ENCODE measurements at regions not wholly inside any gene's neighbourhood (a gene's known extent, or its start where the extent isn't known, plus 50 kb on each side); places are given as distances from the start of the nearest gene placed in this dataset.

GRCh38 chr10:58054881-58055280 is 212.8 kb downstream of the IPMK start:
- no peaks in the 10 kb centered on the region for H3K9me3 Mint-ChIP-seq (ENCODE audit: insufficient read depth)

GRCh38 chr10:58052772-58053171 is 214.9 kb downstream of the IPMK start:
- Histone ChIP-seq H3K27me3 (replicated peaks in 1 of 4; ENCODE audit: control extremely low read depth in 1 of 4, control insufficient read depth in 3 of 4, insufficient read depth in 4 of 4, low read length in 3 of 4) (no peaks in the 10 kb centered on the region), H3K4me3 (ENCODE audit: control extremely low read depth in 1 of 5, extremely low read depth in 1 of 5, insufficient read depth in 1 of 5, low read depth in 2 of 5, low read length in 4 of 5) (no peak overlapping the region), H2AFZ (ENCODE audit: insufficient read depth, low read depth, low read length, poor library complexity, severe bottlenecking) (no peak overlapping the region), H3K27ac (ENCODE audit: low read length in 2 of 2) (no peak overlapping the region), H3K36me3 (replicated peaks in 1 of 2; ENCODE audit: control extremely low read depth in 1 of 2, control insufficient read depth in 1 of 2, extremely low read depth in 1 of 2, insufficient read depth in 2 of 2, low read length in 1 of 2) (no peaks in the 10 kb centered on the region), H3K9me3 (ENCODE audit: control extremely low read depth in 1 of 3, control insufficient read depth in 2 of 3, insufficient read depth in 1 of 3, low read length in 2 of 3) (no peaks in the 10 kb centered on the region), H3K4me2 (replicated peaks; ENCODE audit: low read depth, low read length, poor library complexity, severe bottlenecking) (no peak overlapping the region), H4K20me1 (ENCODE audit: control insufficient read depth, insufficient read depth, low read length, poor library complexity, severe bottlenecking) (no peaks in the 10 kb centered on the region), H3K79me2 (ENCODE audit: control insufficient read depth, insufficient read depth, low read length) (no peaks in the 10 kb centered on the region), H3K4me1 (ENCODE audit: control insufficient read depth in 2 of 2, insufficient read depth in 2 of 2, low read length in 2 of 2) (no peaks in the 10 kb centered on the region), H3K9ac (ENCODE audit: low read length) (no peak overlapping the region)
- H3K4me1 Mint-ChIP-seq = no peaks in the 10 kb centered on the region
- CTCF ChIA-PET = interaction anchor here (0.6 to 1.9 kb wide), 2 partner anchors 12 to 100 kb away, joined by 3 read pairs; no protein-coding TSS in a partner anchor
- H3K27ac Mint-ChIP-seq = no peak overlapping the region
- DNase-seq = no peak
- POLR2A ChIA-PET = no interaction called here
- no peak for TF ChIP-seq EZH2 (IDR thresholded peaks at IDR 0.05; ENCODE audit: borderline replicate concordance, insufficient read depth, low read depth, low read length, poor library complexity, severe bottlenecking)
- TF ChIP-seq CTCF (IDR thresholded peaks at IDR 0.05) = no peak
- WGBS (ENCODE audit: insufficient coverage) = no CpG with 5 or more reads among the region's 1 CpG
- no peaks in the 10 kb centered on the region for H3K27me3 Mint-ChIP-seq
- intact Hi-C loops (cut with micrococcal nuclease) = no loop called here
- ATAC-seq (ENCODE audit: low read depth) = no peak
- H3K9me3 Mint-ChIP-seq (ENCODE audit: insufficient read depth) = no peaks in the 10 kb centered on the region
- H3K4me3 Mint-ChIP-seq = no peak overlapping the region

More at GRCh38 chr10:58054881-58055280, 212.8 kb downstream of the IPMK start:
- ChIA-PET CTCF (no interaction called here), POLR2A (no interaction called here)
- Mint-ChIP-seq H3K27ac (no peak overlapping the region), H3K4me3 (no peak overlapping the region), H3K4me1 (no peaks in the 10 kb centered on the region), H3K27me3 (no peaks in the 10 kb centered on the region)
- Histone ChIP-seq H4K20me1 (ENCODE audit: control insufficient read depth, insufficient read depth, low read length, poor library complexity, severe bottlenecking) (no peaks in the 10 kb centered on the region), H3K79me2 (ENCODE audit: control insufficient read depth, insufficient read depth, low read length) (no peaks in the 10 kb centered on the region), H2AFZ (ENCODE audit: insufficient read depth, low read depth, low read length, poor library complexity, severe bottlenecking) (no peak overlapping the region), H3K27ac (ENCODE audit: low read length in 2 of 2) (no peak overlapping the region), H3K4me3 (ENCODE audit: control extremely low read depth in 1 of 5, extremely low read depth in 1 of 5, insufficient read depth in 1 of 5, low read depth in 2 of 5, low read length in 4 of 5) (no peak overlapping the region), H3K9me3 (ENCODE audit: control extremely low read depth in 1 of 3, control insufficient read depth in 2 of 3, insufficient read depth in 1 of 3, low read length in 2 of 3) (no peaks in the 10 kb centered on the region), H3K9ac (ENCODE audit: low read length) (no peak overlapping the region), H3K4me1 (ENCODE audit: control insufficient read depth in 2 of 2, insufficient read depth in 2 of 2, low read length in 2 of 2) (no peaks in the 10 kb centered on the region), H3K27me3 (replicated peaks in 1 of 4; ENCODE audit: control extremely low read depth in 1 of 4, control insufficient read depth in 3 of 4, insufficient read depth in 4 of 4, low read length in 3 of 4) (no peaks in the 10 kb centered on the region), H3K4me2 (replicated peaks; ENCODE audit: low read depth, low read length, poor library complexity, severe bottlenecking) (no peak overlapping the region), H3K36me3 (replicated peaks in 1 of 2; ENCODE audit: control extremely low read depth in 1 of 2, control insufficient read depth in 1 of 2, extremely low read depth in 1 of 2, insufficient read depth in 2 of 2, low read length in 1 of 2) (no peaks in the 10 kb centered on the region)
- no peak for ATAC-seq (ENCODE audit: low read depth)
- DNase-seq = no peak
- TF ChIP-seq CTCF (IDR thresholded peaks at IDR 0.05) (no peak), EZH2 (IDR thresholded peaks at IDR 0.05; ENCODE audit: borderline replicate concordance, insufficient read depth, low read depth, low read length, poor library complexity, severe bottlenecking) (no peak)
- WGBS (ENCODE audit: insufficient coverage) = 93% methylated on average over 2 of the region's 2 CpGs
- intact Hi-C loops (cut with micrococcal nuclease) = no loop called here
